Neutrophil (primary cell): ENCODE measurements at regions not wholly inside any gene's neighbourhood (a gene's known extent, or its start where the extent isn't known, plus 50 kb on each side); places are given as distances from the start of the nearest gene placed in this dataset.
"Not testable (repeated sequence)": the region's sequence is repeated elsewhere in the genome, so short reads cannot be mapped to it uniquely, and the experiment has no call there.

Experiments used
- H3K27ac ChIP-seq: fragments of 200-600 bp; sonication (generic); 2 replicates; pipeline ENCODE4 v1.5.1; 2016; ENCODE audit warnings: mild to moderate bottlenecking, moderate library complexity
- H3K27me3 ChIP-seq: fragments of 200-600 bp; sonication (generic); 2 replicates; pipeline ENCODE4 v1.6.0; 2016; ENCODE audit warnings: mild to moderate bottlenecking
- H3K36me3 ChIP-seq: fragments of 200-600 bp; sonication (generic); 2 replicates; pipeline ENCODE4 v1.5.1; 2017
- H3K4me1 ChIP-seq, 2 experiments: fragments of 200-600 bp in 1 of 2; sonication (generic) in 1 of 2; 1 replicate in 1 of 2; 2 replicates in 1 of 2; pipeline versions ENCODE4 v1.5.1 to v1.6.1; 2013 to 2016; ENCODE audit warnings: low read depth in 1 of 2, low read length in 1 of 2, mild to moderate bottlenecking in 1 of 2, moderate library complexity in 1 of 2; ENCODE audit not compliant: control insufficient read depth in 1 of 2, insufficient read depth in 1 of 2
- H3K4me3 ChIP-seq, 2 experiments: fragments of 200-600 bp in 1 of 2; sonication (generic) in 1 of 2; 1 replicate in 1 of 2; 2 replicates in 1 of 2; pipeline ENCODE4 v1.5.1; 2013 to 2016; ENCODE audit warnings: low read depth in 1 of 2, low read length in 1 of 2, mild to moderate bottlenecking in 1 of 2, moderate library complexity in 1 of 2
- H3K9me3 ChIP-seq: fragments of 200-600 bp; sonication (generic); 2 replicates; pipeline ENCODE4 v1.5.1; 2016

DNA sequence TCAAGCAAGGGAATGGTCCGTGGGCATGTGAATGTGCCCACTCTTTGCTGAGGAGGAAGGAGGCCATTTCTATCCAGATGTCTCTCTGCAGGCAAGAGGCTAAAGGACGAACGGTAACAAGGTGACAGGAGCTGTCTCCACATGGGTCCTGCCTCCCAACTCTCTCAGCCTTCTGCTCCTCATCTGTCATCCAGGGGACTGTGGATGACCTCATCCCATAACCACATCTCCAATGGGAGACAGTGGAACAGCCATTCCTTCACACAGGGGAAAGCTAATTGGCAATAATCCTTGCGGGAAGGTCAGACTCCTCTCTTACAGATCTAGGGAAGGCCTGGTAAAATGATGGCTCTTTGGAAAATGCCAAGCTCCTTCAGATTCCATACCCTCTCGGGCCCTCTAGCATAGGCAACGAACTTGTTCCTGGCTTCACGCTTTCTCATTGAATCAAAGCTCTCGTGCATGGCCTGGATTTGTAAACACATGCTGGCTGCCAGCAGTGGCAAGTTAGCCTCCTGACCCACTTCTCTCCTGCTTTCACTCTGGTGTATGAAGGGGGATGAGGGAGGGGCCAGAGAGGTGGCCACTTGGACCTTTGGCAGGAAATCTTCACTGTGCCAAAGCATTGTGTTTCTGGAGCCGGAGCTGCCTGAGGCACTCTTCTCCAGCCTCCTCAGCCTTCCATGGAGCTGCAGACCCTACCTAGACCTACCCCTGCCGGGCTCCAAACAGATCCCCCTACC lies 94.5 kb upstream of the FAM72C start:
- not testable (repeated sequence) for H3K4me3 ChIP-seq, H3K27ac ChIP-seq, H3K9me3 ChIP-seq, H3K36me3 ChIP-seq, H3K4me1 ChIP-seq, H3K27me3 ChIP-seq

DNA sequence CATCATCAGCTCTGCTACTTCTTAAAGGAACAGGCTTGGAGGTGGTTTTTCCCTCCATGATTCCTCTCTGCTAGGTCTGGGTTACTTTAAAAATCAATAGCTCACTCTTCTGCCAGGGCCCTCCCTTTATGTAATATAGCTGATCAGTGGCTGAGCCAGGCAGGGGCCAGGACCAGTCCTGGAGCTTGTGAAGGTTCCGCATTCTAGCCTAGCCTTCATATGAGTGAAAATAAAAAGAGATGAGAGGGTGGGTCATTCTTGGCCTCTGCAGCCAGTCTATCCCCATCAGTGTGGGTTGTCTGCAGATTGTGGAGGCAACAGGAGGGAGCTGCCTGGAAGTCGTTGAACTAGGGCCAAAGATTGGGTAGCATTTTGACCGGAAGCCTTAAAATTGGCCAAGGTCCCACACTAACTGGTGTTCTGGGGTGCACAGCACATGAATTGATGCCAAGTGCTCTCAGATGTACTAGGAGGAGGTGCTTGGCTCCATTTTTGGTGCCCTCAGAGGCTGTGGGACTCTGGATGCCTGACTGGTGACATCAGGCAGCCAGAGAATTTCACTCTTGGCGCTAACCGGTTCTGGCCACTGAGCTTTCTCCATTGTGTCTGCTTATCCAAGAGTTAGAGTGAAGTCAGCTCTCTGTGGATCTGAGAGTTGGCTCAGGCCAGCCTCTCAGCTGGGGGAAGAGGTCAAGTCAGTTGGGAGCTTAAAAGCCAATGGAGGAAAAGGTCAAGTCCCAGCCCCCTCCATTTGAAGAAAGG lies 93.7 kb upstream of the FAM72C start:
- H3K4me3 ChIP-seq, H3K9me3 ChIP-seq, H3K27me3 ChIP-seq, H3K27ac ChIP-seq, H3K36me3 ChIP-seq, H3K4me1 ChIP-seq: not testable (repeated sequence)

DNA sequence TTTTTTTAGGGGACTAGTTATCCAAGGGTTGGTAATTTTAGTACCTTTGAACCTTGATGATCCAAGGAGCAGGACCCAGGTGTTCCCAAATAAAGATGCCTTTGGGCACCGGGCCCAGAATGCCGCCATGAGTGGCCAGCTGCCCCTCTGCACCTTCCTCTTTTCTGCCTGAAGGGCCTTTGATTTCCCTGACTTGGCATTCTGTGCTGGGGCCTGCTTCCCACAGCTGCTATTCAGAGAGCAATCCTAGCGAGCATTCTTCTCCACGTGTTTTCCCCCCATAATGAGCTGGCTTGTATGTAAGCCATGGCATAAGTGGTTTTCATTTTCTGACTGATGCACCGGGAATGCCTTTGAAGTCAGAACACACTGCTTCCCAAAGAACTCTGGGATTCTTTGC lies 77.6 kb upstream of the FAM72C start:
- not testable (repeated sequence) for H3K4me3 ChIP-seq

DNA sequence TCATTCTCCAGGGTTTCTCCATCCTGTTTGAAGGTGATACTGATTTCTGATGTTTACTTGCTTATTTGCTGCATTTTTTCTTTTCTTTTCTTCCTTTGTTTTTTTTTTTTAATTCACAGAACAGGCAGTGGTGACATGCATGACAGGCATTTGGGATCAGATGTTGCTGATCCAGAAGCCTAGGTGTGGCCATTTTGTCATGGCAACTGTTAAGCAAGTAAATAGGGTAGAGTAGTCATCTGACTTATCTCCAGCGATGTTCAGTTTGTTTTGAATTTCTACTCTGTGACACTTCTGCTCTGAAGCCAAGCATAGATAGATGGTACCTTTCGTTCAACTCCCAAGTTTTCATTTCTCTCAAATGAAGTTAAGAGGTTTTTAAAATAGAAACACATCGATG lies 74.9 kb upstream of the FAM72C start:
- not testable (repeated sequence) for H3K4me3 ChIP-seq, H3K36me3 ChIP-seq, H3K4me1 ChIP-seq, H3K27me3 ChIP-seq, H3K9me3 ChIP-seq, H3K27ac ChIP-seq

More for the DNA sequence above, 77.6 kb upstream of the FAM72C start:
- H3K27ac ChIP-seq, H3K36me3 ChIP-seq, H3K9me3 ChIP-seq, H3K4me1 ChIP-seq, H3K27me3 ChIP-seq: not testable (repeated sequence)

DNA sequence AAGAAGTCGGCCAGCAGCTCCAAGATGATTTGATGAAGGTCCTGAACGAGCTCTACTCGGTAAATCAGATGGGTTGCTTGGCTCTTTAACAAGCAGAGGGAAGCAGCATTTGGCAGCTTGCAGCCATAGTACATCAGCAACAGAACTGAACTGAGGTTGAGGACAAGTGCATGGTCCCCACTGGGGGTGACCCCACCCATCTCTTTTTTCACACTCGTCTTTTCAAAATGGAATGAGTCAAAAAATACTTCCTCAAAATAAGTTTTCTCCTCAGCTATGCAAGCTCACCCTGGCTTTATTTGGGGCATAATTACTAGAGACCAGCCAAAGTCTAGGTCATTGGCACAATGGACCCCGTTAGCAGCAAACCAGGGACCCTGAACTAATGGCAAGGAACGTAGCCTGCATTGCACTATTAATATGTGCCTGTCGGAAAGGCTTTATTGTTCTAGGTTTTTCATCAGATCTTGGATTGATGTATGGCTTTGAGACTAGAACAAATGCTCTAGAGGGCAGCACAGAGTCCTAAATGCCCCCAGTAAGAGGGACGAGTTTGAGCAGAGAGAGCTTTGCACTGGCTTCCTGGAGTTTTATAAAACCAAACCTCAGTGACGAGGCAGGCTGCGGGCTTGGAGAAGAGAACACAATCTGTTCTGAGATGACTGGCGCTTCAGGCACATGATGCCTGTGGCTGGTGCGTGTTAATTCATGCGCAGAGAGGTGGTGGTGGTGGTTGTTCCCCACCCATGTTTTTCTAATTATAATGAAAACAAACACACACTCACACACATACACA lies 74.2 kb upstream of the FAM72C start:
- H3K9me3 ChIP-seq, H3K27me3 ChIP-seq, H3K36me3 ChIP-seq, H3K4me1 ChIP-seq, H3K27ac ChIP-seq, H3K4me3 ChIP-seq: not testable (repeated sequence)

GRCh38 chr1:144042251-144042650 lies 70.5 kb upstream of the FAM72C start:
- H3K27ac ChIP-seq, H3K4me1 ChIP-seq, H3K36me3 ChIP-seq, H3K4me3 ChIP-seq, H3K27me3 ChIP-seq, H3K9me3 ChIP-seq: not testable (repeated sequence)

- H3K27me3 ChIP-seq: not testable (repeated sequence)
These were observed 68.5 kb upstream of the FAM72C start for GRCh38 chr1:144040293-144040692.

DNA sequence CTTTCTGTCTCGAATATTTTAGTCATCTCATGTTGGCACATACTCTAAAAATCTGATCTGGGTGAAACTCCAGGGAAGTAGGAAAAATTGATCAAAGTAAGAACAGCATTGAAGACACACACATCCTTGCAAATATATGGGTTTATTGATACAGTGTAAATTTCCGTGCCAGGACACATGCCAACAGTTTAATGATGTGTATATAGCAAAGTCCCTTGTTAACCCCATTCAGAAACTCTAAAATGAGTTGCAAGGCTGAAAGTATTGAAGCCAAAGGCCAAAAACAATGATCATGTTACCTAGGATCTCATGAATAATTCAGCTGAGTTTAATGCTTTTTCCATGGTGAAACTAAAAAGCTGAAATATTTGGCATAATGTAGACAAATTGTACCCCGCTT lies 62.3 kb upstream of the FAM72C start:
- H3K4me3 ChIP-seq: not testable (repeated sequence)

More at GRCh38 chr1:144040293-144040692, 68.5 kb upstream of the FAM72C start:
- not testable (repeated sequence) for H3K9me3 ChIP-seq, H3K36me3 ChIP-seq, H3K4me3 ChIP-seq, H3K27ac ChIP-seq, H3K4me1 ChIP-seq

GRCh38 chr1:144031550-144031949 lies 59.8 kb upstream of the FAM72C start:
- not testable (repeated sequence) for H3K4me3 ChIP-seq, H3K27ac ChIP-seq, H3K9me3 ChIP-seq, H3K27me3 ChIP-seq, H3K4me1 ChIP-seq, H3K36me3 ChIP-seq

More for the DNA sequence above, 62.3 kb upstream of the FAM72C start:
- H3K27ac ChIP-seq, H3K27me3 ChIP-seq, H3K4me1 ChIP-seq, H3K9me3 ChIP-seq, H3K36me3 ChIP-seq: not testable (repeated sequence)

GRCh38 chr1:144026022-144026421 lies 54.2 kb upstream of the FAM72C start:
- H3K4me3 ChIP-seq, H3K9me3 ChIP-seq, H3K27me3 ChIP-seq, H3K27ac ChIP-seq, H3K36me3 ChIP-seq, H3K4me1 ChIP-seq: not testable (repeated sequence)

DNA sequence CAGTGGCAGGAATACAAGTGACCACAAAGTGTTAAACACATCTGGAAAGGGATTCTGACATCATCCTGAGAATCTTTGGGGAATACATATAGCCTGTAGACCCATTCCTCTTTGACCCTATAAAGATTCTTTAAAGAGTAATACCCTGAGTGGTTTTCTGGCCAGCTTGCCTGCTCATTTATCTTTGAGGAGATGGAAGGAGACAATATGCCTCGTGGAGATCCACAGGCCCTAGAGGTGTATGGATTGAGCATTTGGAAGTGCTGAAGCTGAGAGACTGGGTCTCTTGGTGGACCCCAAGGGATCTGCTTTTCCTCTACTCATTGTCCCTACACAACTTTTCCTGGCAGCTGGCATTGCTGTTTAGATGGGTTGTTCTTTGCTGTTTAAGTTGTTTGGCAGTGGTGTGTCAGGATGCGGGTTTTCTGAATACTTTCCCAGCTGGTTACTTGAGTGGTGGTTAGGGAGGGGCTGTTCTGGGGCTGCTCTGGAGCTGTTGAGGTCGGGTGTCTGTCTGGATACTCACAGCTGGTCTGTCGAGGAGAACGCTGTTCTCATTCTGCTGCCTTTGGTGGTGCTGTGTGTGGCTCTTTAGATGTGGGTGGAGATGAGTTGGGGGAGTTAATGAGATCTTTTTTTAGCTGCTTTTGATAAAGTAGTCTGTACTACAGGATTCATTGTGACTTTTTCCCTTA lies 50.1 kb upstream of the FAM72C start:
- H3K4me1 ChIP-seq, H3K4me3 ChIP-seq, H3K27me3 ChIP-seq, H3K9me3 ChIP-seq, H3K27ac ChIP-seq, H3K36me3 ChIP-seq: not testable (repeated sequence)
